ENCODE measurements at regions not wholly inside any gene's neighbourhood (a gene's known extent, or its start where the extent isn't known, plus 50 kb on each side); places are given as distances from the start of the nearest gene placed in this dataset.

GRCh38 chr7:20503278-20503950, 112.1 kb upstream of the ABCB5 start:
- Histone ChIP-seq H3K4me3 (ENCODE audit: low read length) (no peak overlapping the region), H4K20me1 (ENCODE audit: low read length) (no peaks in the 10 kb centered on the region), H3K36me3 (ENCODE audit: low read depth, low read length) (no peaks in the 10 kb centered on the region), H3K27me3 (ENCODE audit: low read length) (no peaks in the 10 kb centered on the region), H3K79me2 (ENCODE audit: low read length) (no peaks in the 10 kb centered on the region), H3K4me2 (ENCODE audit: low read length) (no peak overlapping the region), H2AFZ (ENCODE audit: low read length) (no peak overlapping the region), H3K9me3 (ENCODE audit: low read length) (no peaks in the 10 kb centered on the region), H3K9ac (ENCODE audit: low read length) (no peak overlapping the region), H3K9me2 (replicated peaks; ENCODE audit: low read length) (no peaks in the 10 kb centered on the region), H3F3A (ENCODE audit: low read length, unreplicated experiment) (no peaks in the 10 kb centered on the region), H3K4me1 (ENCODE audit: insufficient read depth, low read length) (peaks cover 19% of the 10 kb centered on the region), H3K27ac (ENCODE audit: low read length) (no peak overlapping the region)
- no TSS peak for BruUV-seq (replicated peaks)
- ATAC-seq (no peak), DNase-seq (no peak)
- TF ChIP-seq, protein P1, sequence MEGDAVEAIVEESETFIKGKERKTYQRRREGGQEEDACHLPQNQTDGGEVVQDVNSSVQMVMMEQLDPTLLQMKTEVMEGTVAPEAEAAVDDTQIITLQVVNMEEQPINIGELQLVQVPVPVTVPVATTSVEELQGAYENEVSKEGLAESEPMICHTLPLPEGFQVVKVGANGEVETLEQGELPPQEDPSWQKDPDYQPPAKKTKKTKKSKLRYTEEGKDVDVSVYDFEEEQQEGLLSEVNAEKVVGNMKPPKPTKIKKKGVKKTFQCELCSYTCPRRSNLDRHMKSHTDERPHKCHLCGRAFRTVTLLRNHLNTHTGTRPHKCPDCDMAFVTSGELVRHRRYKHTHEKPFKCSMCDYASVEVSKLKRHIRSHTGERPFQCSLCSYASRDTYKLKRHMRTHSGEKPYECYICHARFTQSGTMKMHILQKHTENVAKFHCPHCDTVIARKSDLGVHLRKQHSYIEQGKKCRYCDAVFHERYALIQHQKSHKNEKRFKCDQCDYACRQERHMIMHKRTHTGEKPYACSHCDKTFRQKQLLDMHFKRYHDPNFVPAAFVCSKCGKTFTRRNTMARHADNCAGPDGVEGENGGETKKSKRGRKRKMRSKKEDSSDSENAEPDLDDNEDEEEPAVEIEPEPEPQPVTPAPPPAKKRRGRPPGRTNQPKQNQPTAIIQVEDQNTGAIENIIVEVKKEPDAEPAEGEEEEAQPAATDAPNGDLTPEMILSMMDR (conservative IDR thresholded peaks at IDR 0.05; ENCODE audit: low read depth, low read length): no peak
- TF ChIP-seq EZH2 (IDR thresholded peaks at IDR 0.05; ENCODE audit: low read length, unreplicated experiment) (no peak), EZH2phosphoT487 (IDR thresholded peaks at IDR 0.05; ENCODE audit: borderline replicate concordance, low read length) (no peak)
- ChIA-PET CTCF (interaction anchor here (0.6 kb wide), 1 partner anchor 202 kb away, joined by 3 read pairs; no protein-coding TSS in a partner anchor), POLR2A (ENCODE audit: unreplicated experiment) (no interaction called here)
- intact Hi-C loops (cut with micrococcal nuclease): no loop called here

DNA sequence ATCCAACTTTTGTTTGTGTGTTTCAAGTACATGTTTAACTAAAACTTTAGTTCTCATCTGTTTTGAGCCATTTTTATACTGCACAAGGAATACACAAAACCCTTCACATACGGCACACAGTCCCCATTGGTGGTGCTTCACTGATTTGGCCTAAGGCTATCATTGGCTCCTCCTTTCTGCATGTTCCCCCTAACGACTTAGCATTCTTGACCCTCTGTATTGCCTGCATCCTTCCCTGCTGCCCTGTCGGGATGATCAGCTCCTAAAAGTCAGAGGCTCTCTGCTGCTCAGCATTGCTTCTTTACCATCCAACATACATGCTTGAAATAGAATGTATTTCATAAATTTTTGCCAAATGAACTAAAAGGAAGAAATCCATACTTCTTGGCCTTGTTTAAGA, 111.4 kb upstream of the ABCB5 start:
- H3K27ac ChIP-seq (ENCODE audit: low read length): no peak overlapping the region
- H3K9me2 ChIP-seq (replicated peaks; ENCODE audit: low read length): no peaks in the 10 kb centered on the region
- DNase-seq: no peak
- ChIA-PET CTCF (no interaction called here), POLR2A (ENCODE audit: unreplicated experiment) (no interaction called here)
- no peaks in the 10 kb centered on the region for H3F3A ChIP-seq (ENCODE audit: low read length, unreplicated experiment)
- TF ChIP-seq, protein P1 (conservative IDR thresholded peaks at IDR 0.05; ENCODE audit: low read depth, low read length): no peak
- TF ChIP-seq EZH2 (IDR thresholded peaks at IDR 0.05; ENCODE audit: low read length, unreplicated experiment) (no peak), EZH2phosphoT487 (IDR thresholded peaks at IDR 0.05; ENCODE audit: borderline replicate concordance, low read length) (no peak)
- no peaks in the 10 kb centered on the region for H3K79me2 ChIP-seq (ENCODE audit: low read length)
- no TSS peak for BruUV-seq (replicated peaks)
- no peak overlapping the region for H3K4me2 ChIP-seq (ENCODE audit: low read length)
- no peak overlapping the region for H3K9ac ChIP-seq (ENCODE audit: low read length)
- no peak overlapping the region for H2AFZ ChIP-seq (ENCODE audit: low read length)
- ATAC-seq: no peak
- no peaks in the 10 kb centered on the region for H3K27me3 ChIP-seq (ENCODE audit: low read length)
- peaks cover 19% of the 10 kb centered on the region for H3K4me1 ChIP-seq (ENCODE audit: insufficient read depth, low read length)
- no peak overlapping the region for H3K4me3 ChIP-seq (ENCODE audit: low read length)
- no peaks in the 10 kb centered on the region for H3K36me3 ChIP-seq (ENCODE audit: low read depth, low read length)
- no peaks in the 10 kb centered on the region for H4K20me1 ChIP-seq (ENCODE audit: low read length)
- no peaks in the 10 kb centered on the region for H3K9me3 ChIP-seq (ENCODE audit: low read length)
- intact Hi-C loops (cut with micrococcal nuclease): no loop called here

- Histone ChIP-seq H3K79me2 (ENCODE audit: low read length) (no peaks in the 10 kb centered on the region), H4K20me1 (ENCODE audit: low read length) (no peaks in the 10 kb centered on the region), H3K27me3 (ENCODE audit: low read length) (no peaks in the 10 kb centered on the region), H3K4me3 (ENCODE audit: low read length) (no peak overlapping the region), H3K9ac (ENCODE audit: low read length) (no peak overlapping the region), H3K9me2 (replicated peaks; ENCODE audit: low read length) (no peaks in the 10 kb centered on the region), H3K27ac (ENCODE audit: low read length) (no peak overlapping the region), H3F3A (ENCODE audit: low read length, unreplicated experiment) (no peaks in the 10 kb centered on the region), H3K36me3 (ENCODE audit: low read depth, low read length) (no peaks in the 10 kb centered on the region), H3K9me3 (ENCODE audit: low read length) (no peaks in the 10 kb centered on the region), H2AFZ (ENCODE audit: low read length) (no peak overlapping the region), H3K4me1 (ENCODE audit: insufficient read depth, low read length) (peaks cover 19% of the 10 kb centered on the region), H3K4me2 (ENCODE audit: low read length) (no peak overlapping the region)
- TF ChIP-seq EZH2 (IDR thresholded peaks at IDR 0.05; ENCODE audit: low read length, unreplicated experiment): no peak
- TF ChIP-seq, protein P1 (conservative IDR thresholded peaks at IDR 0.05; ENCODE audit: low read depth, low read length): no peak
- no peak for TF ChIP-seq EZH2phosphoT487 (IDR thresholded peaks at IDR 0.05; ENCODE audit: borderline replicate concordance, low read length)
- intact Hi-C loops (cut with micrococcal nuclease): loop anchor here (5.0 kb wide), 1 partner anchor 114 kb away; no protein-coding TSS in a partner anchor
- DNase-seq: no peak
- POLR2A ChIA-PET (ENCODE audit: unreplicated experiment): no interaction called here
- ATAC-seq: no peak
- CTCF ChIA-PET: no interaction called here
- no TSS peak for BruUV-seq (replicated peaks)
These were observed 109.3 kb upstream of the ABCB5 start for GRCh38 chr7:20506175-20506574.
